ENCODE measurements at regions not wholly inside any gene's neighbourhood (a gene's known extent, or its start where the extent isn't known, plus 50 kb on each side); places are given as distances from the start of the nearest gene placed in this dataset.

GRCh38 chr11:128341280-128342248 lies 245.8 kb downstream of the ETS1 start:
- Histone ChIP-seq H3K4me3 (ENCODE audit: insufficient read depth, low read depth, low read length) (no peak overlapping the region), H3K79me2 (ENCODE audit: insufficient read depth, low read length) (no peaks in the 10 kb centered on the region), H3K27me3 (ENCODE audit: insufficient read depth, low read length) (no peaks in the 10 kb centered on the region), H3K36me3 (ENCODE audit: insufficient read depth, low read length) (no peaks in the 10 kb centered on the region), H3K4me2 (ENCODE audit: low read length) (peak overlapping the region; percentile 6), H3K9me3 (ENCODE audit: insufficient read depth, low read depth, low read length) (no peaks in the 10 kb centered on the region), H3K4me1 (ENCODE audit: insufficient read depth, low read length) (peaks cover 20% of the 10 kb centered on the region), H3K27ac (ENCODE audit: low read depth, low read length) (peak overlapping the region; percentile 70), H3K9ac (ENCODE audit: low read length) (no peak overlapping the region), H2AFZ (ENCODE audit: low read depth, low read length) (no peak overlapping the region), H4K20me1 (ENCODE audit: insufficient read depth, low read length) (no peaks in the 10 kb centered on the region)
- no peak overlapping the region for H3K4me3 Mint-ChIP-seq (ENCODE audit: unreplicated experiment)
- H3K27ac Mint-ChIP-seq (ENCODE audit: unreplicated experiment) = no peak overlapping the region
- H3K27me3 Mint-ChIP-seq (ENCODE audit: low read depth, unreplicated experiment) = no peaks in the 10 kb centered on the region
- FAIRE-seq (no peak), DNase-seq (ENCODE audit: low read depth) (no peak)
- no peaks in the 10 kb centered on the region for H3K36me3 Mint-ChIP-seq (ENCODE audit: low read depth, unreplicated experiment)
- peaks cover 22% of the 10 kb centered on the region for H3K4me1 Mint-ChIP-seq (ENCODE audit: low read depth, unreplicated experiment)
- H3K9me3 Mint-ChIP-seq (ENCODE audit: unreplicated experiment) = no peaks in the 10 kb centered on the region
- TF ChIP-seq CTCF (IDR thresholded peaks at IDR 0.05; ENCODE audit: insufficient read depth, low read depth, low read length) (no peak), EZH2 (IDR thresholded peaks at IDR 0.05; ENCODE audit: insufficient read depth, low read length) (no peak)

- no peaks in the 10 kb centered on the region for H3K79me2 ChIP-seq (ENCODE audit: insufficient read depth, low read length)
- no peaks in the 10 kb centered on the region for H3K27me3 ChIP-seq (ENCODE audit: insufficient read depth, low read length)
- H3K36me3 ChIP-seq (ENCODE audit: insufficient read depth, low read length) = no peaks in the 10 kb centered on the region
- no peak for FAIRE-seq
- no peak overlapping the region for H3K4me3 Mint-ChIP-seq (ENCODE audit: unreplicated experiment)
- no peak overlapping the region for H3K4me2 ChIP-seq (ENCODE audit: low read length)
- H3K27me3 Mint-ChIP-seq (ENCODE audit: low read depth, unreplicated experiment) = no peaks in the 10 kb centered on the region
- peaks cover 37% of the 10 kb centered on the region for H3K4me1 ChIP-seq (ENCODE audit: insufficient read depth, low read length)
- no peak overlapping the region for H3K4me3 ChIP-seq (ENCODE audit: insufficient read depth, low read depth, low read length)
- no peaks in the 10 kb centered on the region for H3K9me3 ChIP-seq (ENCODE audit: insufficient read depth, low read depth, low read length)
- H2AFZ ChIP-seq (ENCODE audit: low read depth, low read length) = no peak overlapping the region
- H3K9ac ChIP-seq (ENCODE audit: low read length) = no peak overlapping the region
- H3K36me3 Mint-ChIP-seq (ENCODE audit: low read depth, unreplicated experiment) = no peaks in the 10 kb centered on the region
- DNase-seq (ENCODE audit: low read depth) = no peak
- no peak overlapping the region for H3K27ac ChIP-seq (ENCODE audit: low read depth, low read length)
- H3K4me1 Mint-ChIP-seq (ENCODE audit: low read depth, unreplicated experiment) = peaks cover 29% of the 10 kb centered on the region
- no peak overlapping the region for H3K27ac Mint-ChIP-seq (ENCODE audit: unreplicated experiment)
- no peak for TF ChIP-seq EZH2 (IDR thresholded peaks at IDR 0.05; ENCODE audit: insufficient read depth, low read length)
- no peak for TF ChIP-seq CTCF (IDR thresholded peaks at IDR 0.05; ENCODE audit: insufficient read depth, low read depth, low read length)
- no peaks in the 10 kb centered on the region for H4K20me1 ChIP-seq (ENCODE audit: insufficient read depth, low read length)
- peaks cover 2% of the 10 kb centered on the region for H3K9me3 Mint-ChIP-seq (ENCODE audit: unreplicated experiment)
Observed at GRCh38 chr11:128339792-128340191, 247.6 kb downstream of the ETS1 start.

GRCh38 chr11:128338811-128339210 lies 248.5 kb downstream of the ETS1 start:
- H3K4me3 Mint-ChIP-seq (ENCODE audit: unreplicated experiment) = no peak overlapping the region
- H3K79me2 ChIP-seq (ENCODE audit: insufficient read depth, low read length) = no peaks in the 10 kb centered on the region
- TF ChIP-seq CTCF (IDR thresholded peaks at IDR 0.05; ENCODE audit: insufficient read depth, low read depth, low read length) (no peak), EZH2 (IDR thresholded peaks at IDR 0.05; ENCODE audit: insufficient read depth, low read length) (no peak)
- H3K4me3 ChIP-seq (ENCODE audit: insufficient read depth, low read depth, low read length) = no peak overlapping the region
- H3K4me1 ChIP-seq (ENCODE audit: insufficient read depth, low read length) = peaks cover 47% of the 10 kb centered on the region
- H3K9me3 ChIP-seq (ENCODE audit: insufficient read depth, low read depth, low read length) = no peaks in the 10 kb centered on the region
- H3K27ac Mint-ChIP-seq (ENCODE audit: unreplicated experiment) = no peak overlapping the region
- no peaks in the 10 kb centered on the region for H4K20me1 ChIP-seq (ENCODE audit: insufficient read depth, low read length)
- peaks cover 2% of the 10 kb centered on the region for H3K9me3 Mint-ChIP-seq (ENCODE audit: unreplicated experiment)
- FAIRE-seq (no peak), DNase-seq (ENCODE audit: low read depth) (no peak)
- no peaks in the 10 kb centered on the region for H3K36me3 Mint-ChIP-seq (ENCODE audit: low read depth, unreplicated experiment)
- H3K36me3 ChIP-seq (ENCODE audit: insufficient read depth, low read length) = no peaks in the 10 kb centered on the region
- H3K27ac ChIP-seq (ENCODE audit: low read depth, low read length) = no peak overlapping the region
- H3K9ac ChIP-seq (ENCODE audit: low read length) = no peak overlapping the region
- H3K4me2 ChIP-seq (ENCODE audit: low read length) = no peak overlapping the region
- no peak overlapping the region for H2AFZ ChIP-seq (ENCODE audit: low read depth, low read length)
- H3K27me3 Mint-ChIP-seq (ENCODE audit: low read depth, unreplicated experiment) = no peaks in the 10 kb centered on the region
- peaks cover 33% of the 10 kb centered on the region for H3K4me1 Mint-ChIP-seq (ENCODE audit: low read depth, unreplicated experiment)
- no peaks in the 10 kb centered on the region for H3K27me3 ChIP-seq (ENCODE audit: insufficient read depth, low read length)

Measured in astrocyte (in vitro differentiated cells and primary cell).